OCI-LY1 (cell line): ENCODE measurements at regions not wholly inside any gene's neighbourhood (a gene's known extent, or its start where the extent isn't known, plus 50 kb on each side); places are given as distances from the start of the nearest gene placed in this dataset.

Experiments
- H2AFZ ChIP-seq: fragments of 200-600 bp; sonication (generic), shearing (Covaris generic); 2 replicates; pipeline ENCODE4 v1.6.0; 2014; ENCODE audit warnings: antibody characterized with exemption, mild to moderate bottlenecking, low read length
- H3F3A ChIP-seq: fragments of 200-600 bp; sonication (generic), shearing (Covaris generic); 2 replicates; pipeline ENCODE4 v1.6.0; 2014; ENCODE audit warnings: mild to moderate bottlenecking, antibody characterized with exemption, low read length, moderate library complexity; ENCODE audit not compliant: insufficient read depth
- H3K27ac ChIP-seq: fragments of 200-600 bp; sonication (generic); 2 replicates; pipeline ENCODE4 v1.5.1; 2014; ENCODE audit warnings: low read length, mixed run types, mild to moderate bottlenecking, low read depth; ENCODE audit not compliant: poor library complexity, severe bottlenecking
- H3K27me3 ChIP-seq: fragments of 200-600 bp; sonication (generic); 2 replicates; pipeline ENCODE4 v1.6.0; 2014; ENCODE audit warnings: antibody characterized with exemption, mild to moderate bottlenecking, low read length, moderate library complexity; ENCODE audit not compliant: insufficient read depth
- H3K36me3 ChIP-seq: fragments of 200-600 bp; sonication (generic); 2 replicates; pipeline ENCODE4 v1.6.1; 2014; ENCODE audit warnings: mild to moderate bottlenecking, antibody characterized with exemption, low read length, moderate library complexity, mixed read lengths; ENCODE audit not compliant: insufficient read depth
- H3K4me1 ChIP-seq: fragments of 200-600 bp; sonication (generic); 2 replicates; pipeline ENCODE4 v1.5.1; 2014; ENCODE audit warnings: mild to moderate bottlenecking, low read length, moderate library complexity; ENCODE audit not compliant: insufficient read depth, severe bottlenecking
- H3K4me2 ChIP-seq: fragments of 200-600 bp; sonication (generic), shearing (Covaris generic); 2 replicates; pipeline ENCODE4 v1.6.1; 2014; ENCODE audit warnings: low read length
- H3K4me3 ChIP-seq: fragments of 200-600 bp; sonication (generic); 2 replicates; pipeline ENCODE4 v1.5.1; 2014; ENCODE audit warnings: low read length, low read depth, mild to moderate bottlenecking, mixed read lengths; ENCODE audit not compliant: poor library complexity, severe bottlenecking
- H3K79me2 ChIP-seq: fragments of 200-600 bp; shearing (Covaris generic); 2 replicates; pipeline ENCODE4 v1.6.1; 2016; ENCODE audit warnings: mixed run types, low read length, mixed read lengths; ENCODE audit not compliant: insufficient read depth
- H3K9ac ChIP-seq: fragments of 200-600 bp; sonication (generic), shearing (Covaris generic); 2 replicates; pipeline ENCODE4 v1.6.1; 2014; ENCODE audit warnings: mild to moderate bottlenecking, low read length, mixed read lengths
- H3K9me2 ChIP-seq: fragments of 200-600 bp; sonication (generic), shearing (Covaris generic); 2 replicates; pipeline ENCODE4 v1.6.1; 2014; ENCODE audit warnings: low read depth, mild to moderate bottlenecking, low read length, mixed read lengths
- H3K9me3 ChIP-seq: fragments of 200-600 bp; shearing (Covaris generic); 2 replicates; pipeline ENCODE4 v1.6.1; 2014; ENCODE audit warnings: low read length, mixed read lengths
- H4K20me1 ChIP-seq: fragments of 200-600 bp; sonication (generic), shearing (Covaris generic); 2 replicates; pipeline ENCODE4 v1.6.0; 2016; ENCODE audit warnings: mild to moderate bottlenecking, low read length; ENCODE audit not compliant: insufficient read depth
- CTCF ChIP-seq: fragments of 200-600 bp; sonication (generic), shearing (Covaris generic); IDR thresholded peaks from 2 replicates; pipeline ENCODE4 v1.5.1; 2017; ENCODE audit warnings: mild to moderate bottlenecking, antibody characterized with exemption, low read length, moderate library complexity, mixed read lengths
- EZH2 ChIP-seq: fragments of 200-600 bp; sonication (generic), shearing (Covaris generic); IDR thresholded peaks from 2 replicates; pipeline ENCODE4 v1.8.0; 2017; ENCODE audit warnings: borderline replicate concordance, mixed run types, mild to moderate bottlenecking, antibody characterized with exemption, low read length, moderate library complexity, mixed read lengths

DNA sequence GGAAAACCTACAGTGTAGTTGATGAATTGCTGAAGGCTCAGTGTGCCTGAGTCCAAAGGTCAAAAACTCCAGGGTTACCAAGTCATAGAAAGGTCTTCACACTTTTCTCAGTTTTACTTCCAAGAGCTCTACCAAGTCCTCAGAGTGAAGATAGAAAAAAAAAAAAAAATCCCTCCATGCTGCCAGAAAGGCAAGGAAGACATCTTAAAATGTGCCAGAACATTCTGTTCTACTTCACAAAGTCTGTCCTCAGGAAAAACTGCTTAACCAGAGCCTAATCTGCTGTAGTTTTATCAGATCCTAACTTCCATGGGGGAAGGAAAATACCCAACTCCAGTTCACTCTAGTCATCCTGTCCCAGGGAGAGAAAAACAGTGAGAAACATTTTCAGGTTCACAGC, 175.6 kb upstream of the CDH11 start:
- TF ChIP-seq CTCF (no peak), EZH2 (no peak)
- Histone ChIP-seq H3K4me2 (no peak overlapping the region), H3K27me3 (no peaks in the 10 kb centered on the region), H2AFZ (no peak overlapping the region), H3K27ac (no peak overlapping the region), H3F3A (no peaks in the 10 kb centered on the region), H3K9ac (no peak overlapping the region), H3K79me2 (no peaks in the 10 kb centered on the region), H4K20me1 (no peaks in the 10 kb centered on the region), H3K9me3 (no peaks in the 10 kb centered on the region), H3K4me3 (no peak overlapping the region), H3K4me1 (no peaks in the 10 kb centered on the region), H3K36me3 (no peaks in the 10 kb centered on the region), H3K9me2 (no peaks in the 10 kb centered on the region)

DNA sequence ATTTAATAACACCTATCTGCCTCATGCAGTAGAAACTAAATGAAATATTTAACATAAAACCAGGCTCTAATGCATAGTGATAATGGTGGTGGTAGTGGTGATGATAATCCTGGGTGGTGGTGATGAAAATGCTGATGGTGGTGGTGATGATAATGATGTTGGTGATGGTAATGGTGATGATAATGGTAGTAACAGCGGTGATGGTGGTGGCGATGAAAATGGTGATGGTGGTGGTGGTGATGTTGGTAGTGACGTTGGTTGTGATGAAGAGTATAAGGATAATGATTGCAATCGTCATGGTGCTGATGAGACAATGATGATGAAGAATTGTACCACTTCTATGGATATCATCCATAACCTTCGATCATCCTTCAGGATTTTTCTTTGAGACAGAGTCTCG, 173.7 kb upstream of the CDH11 start:
- Histone ChIP-seq H3K9ac (no peak overlapping the region), H3K27ac (no peak overlapping the region), H3K9me2 (no peaks in the 10 kb centered on the region), H3K9me3 (no peaks in the 10 kb centered on the region), H4K20me1 (no peaks in the 10 kb centered on the region), H2AFZ (no peak overlapping the region), H3K79me2 (no peaks in the 10 kb centered on the region), H3K4me1 (no peaks in the 10 kb centered on the region), H3K4me3 (no peak overlapping the region), H3K27me3 (no peaks in the 10 kb centered on the region), H3F3A (no peaks in the 10 kb centered on the region), H3K4me2 (no peak overlapping the region), H3K36me3 (no peaks in the 10 kb centered on the region)
- no peak for TF ChIP-seq CTCF
- no peak for TF ChIP-seq EZH2

- Histone ChIP-seq H3K9me3 (no peaks in the 10 kb centered on the region), H3K4me3 (no peak overlapping the region), H3K4me1 (no peaks in the 10 kb centered on the region), H3K9me2 (no peaks in the 10 kb centered on the region), H3K36me3 (no peaks in the 10 kb centered on the region), H3K27me3 (no peaks in the 10 kb centered on the region), H3K9ac (no peak overlapping the region), H3F3A (no peaks in the 10 kb centered on the region), H3K79me2 (no peaks in the 10 kb centered on the region), H3K4me2 (no peak overlapping the region), H3K27ac (no peak overlapping the region), H4K20me1 (no peaks in the 10 kb centered on the region), H2AFZ (no peak overlapping the region)
- no peak for TF ChIP-seq CTCF
- TF ChIP-seq EZH2, result no peak
Measured at GRCh38 chr16:65294708-65295107, 172.8 kb upstream of the CDH11 start.
